ENCODE measurements at regions not wholly inside any gene's neighbourhood (a gene's known extent, or its start where the extent isn't known, plus 50 kb on each side); places are given as distances from the start of the nearest gene placed in this dataset.

GRCh38 chr14:98172243-98172778 is 1099.7 kb downstream of the BCL11B start:
- TF ChIP-seq CTCF (conservative IDR thresholded peaks at IDR 0.05) (no peak), ZFX (IDR thresholded peaks at IDR 0.05) (no peak)
